ENCODE measurements at regions not wholly inside any gene's neighbourhood (a gene's known extent, or its start where the extent isn't known, plus 50 kb on each side); places are given as distances from the start of the nearest gene placed in this dataset.

DNA sequence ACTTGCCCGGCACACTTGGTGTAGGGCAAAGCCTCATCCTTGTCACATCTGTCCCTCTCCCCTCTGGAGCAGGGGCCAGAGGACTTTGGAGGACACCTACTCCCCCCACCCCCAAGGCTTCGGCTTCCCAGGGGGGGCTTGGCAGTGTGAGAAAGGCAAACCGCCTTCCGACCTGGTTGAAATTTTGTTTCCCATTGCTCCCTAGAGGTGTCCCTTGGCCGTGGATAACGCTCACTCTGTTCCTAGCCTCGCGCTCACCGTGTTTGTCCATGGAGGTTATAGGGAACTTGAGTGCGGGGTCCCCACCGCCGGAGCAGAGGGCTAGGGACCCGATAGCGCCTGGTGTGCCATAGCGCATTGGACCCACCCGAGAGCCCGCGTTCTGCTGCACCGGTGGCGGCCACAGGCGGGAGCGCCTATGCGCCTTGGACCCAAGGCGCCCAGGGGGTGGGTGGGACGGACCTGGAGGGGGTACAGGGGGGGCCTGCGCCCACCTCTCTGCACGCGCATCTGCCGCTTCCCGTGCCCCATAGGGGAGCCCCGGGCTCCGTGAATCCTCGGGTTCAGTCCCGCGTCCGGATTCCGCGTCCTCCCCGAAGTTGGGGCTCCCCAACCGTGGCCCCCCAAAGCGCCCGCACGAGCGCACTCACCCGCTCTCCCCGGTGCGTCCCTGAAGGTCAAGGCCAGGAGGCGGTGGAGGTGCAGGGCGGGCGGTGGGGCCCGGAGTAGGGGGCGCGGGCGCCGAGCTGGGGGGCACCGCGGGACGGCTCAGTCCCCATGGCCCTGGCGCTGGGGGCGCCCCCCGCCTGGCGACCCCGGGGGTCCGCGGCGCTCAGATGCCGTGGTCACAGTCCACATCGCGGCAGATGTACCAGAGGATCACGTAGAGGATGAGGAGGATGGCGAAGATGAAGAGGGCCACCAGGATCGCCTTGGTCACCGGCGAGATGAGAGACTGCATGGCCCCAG lies 82.7 kb upstream of the DHRSX start:
- TF ChIP-seq, protein P1, sequence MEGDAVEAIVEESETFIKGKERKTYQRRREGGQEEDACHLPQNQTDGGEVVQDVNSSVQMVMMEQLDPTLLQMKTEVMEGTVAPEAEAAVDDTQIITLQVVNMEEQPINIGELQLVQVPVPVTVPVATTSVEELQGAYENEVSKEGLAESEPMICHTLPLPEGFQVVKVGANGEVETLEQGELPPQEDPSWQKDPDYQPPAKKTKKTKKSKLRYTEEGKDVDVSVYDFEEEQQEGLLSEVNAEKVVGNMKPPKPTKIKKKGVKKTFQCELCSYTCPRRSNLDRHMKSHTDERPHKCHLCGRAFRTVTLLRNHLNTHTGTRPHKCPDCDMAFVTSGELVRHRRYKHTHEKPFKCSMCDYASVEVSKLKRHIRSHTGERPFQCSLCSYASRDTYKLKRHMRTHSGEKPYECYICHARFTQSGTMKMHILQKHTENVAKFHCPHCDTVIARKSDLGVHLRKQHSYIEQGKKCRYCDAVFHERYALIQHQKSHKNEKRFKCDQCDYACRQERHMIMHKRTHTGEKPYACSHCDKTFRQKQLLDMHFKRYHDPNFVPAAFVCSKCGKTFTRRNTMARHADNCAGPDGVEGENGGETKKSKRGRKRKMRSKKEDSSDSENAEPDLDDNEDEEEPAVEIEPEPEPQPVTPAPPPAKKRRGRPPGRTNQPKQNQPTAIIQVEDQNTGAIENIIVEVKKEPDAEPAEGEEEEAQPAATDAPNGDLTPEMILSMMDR (conservative IDR thresholded peaks at IDR 0.05; ENCODE audit: low read depth in 2 of 2): no peak
- TF ChIP-seq EZH2 (IDR thresholded peaks at IDR 0.05; ENCODE audit: low read depth, unreplicated experiment): peak; percentile 55
